IMR-90 (cell line): ENCODE measurements at regions not wholly inside any gene's neighbourhood (a gene's known extent, or its start where the extent isn't known, plus 50 kb on each side); places are given as distances from the start of the nearest gene placed in this dataset.

Source experiments
- CEBPB ChIP-seq: IDR thresholded peaks from 2 replicates; pipeline ENCODE4 v1.6.1; 2012; ENCODE audit warnings: low read depth, low read length, improper control_type of control experiment
- MAFK ChIP-seq: IDR thresholded peaks from 2 replicates; pipeline ENCODE4 v1.6.1; 2012; ENCODE audit warnings: low read depth, low read length, improper control_type of control experiment
- MAZ ChIP-seq: IDR thresholded peaks from 2 replicates; pipeline ENCODE4 v1.6.1; 2012; ENCODE audit warnings: low read depth, mild to moderate bottlenecking, low read length, improper control_type of control experiment, moderate library complexity, borderline replicate concordance
- MXI1 ChIP-seq: IDR thresholded peaks from 2 replicates; pipeline ENCODE4 v1.6.1; 2012; ENCODE audit warnings: low read depth, mild to moderate bottlenecking, low read length, moderate library complexity, borderline replicate concordance
- POLR2A ChIP-seq: IDR thresholded peaks from 2 replicates; pipeline ENCODE4 v1.6.1; 2012; ENCODE audit warnings: mild to moderate bottlenecking, low read depth, low read length
- RAD21 ChIP-seq: IDR thresholded peaks from 2 replicates; pipeline ENCODE4 v1.6.1; 2012; ENCODE audit warnings: low read length, improper control_type of control experiment
- RFX5 ChIP-seq: IDR thresholded peaks from 2 replicates; pipeline ENCODE4 v1.8.0; 2012; ENCODE audit warnings: low read depth, mild to moderate bottlenecking, low read length, moderate library complexity
- SMC3 ChIP-seq: fragments of 150-350 bp; IDR thresholded peaks from 2 replicates; pipeline ENCODE4 v1.6.1; 2016; ENCODE audit warnings: low read depth, mild to moderate bottlenecking, antibody characterized with exemption, low read length, moderate library complexity
- TF ChIP-seq, protein P1 (sequence below): conservative IDR thresholded peaks from 2 replicates; pipeline ENCODE4 v1.5.1; 2012; ENCODE audit warnings: mild to moderate bottlenecking, low read depth, low read length, improper control_type of control experiment
- TF ChIP-seq, protein P2 (sequence below): fragments of 150-350 bp; IDR thresholded peaks from 2 replicates; pipeline ENCODE4 v1.6.1; 2016; ENCODE audit warnings: low read depth, mild to moderate bottlenecking, low read length, moderate library complexity, borderline replicate concordance
- TF ChIP-seq, protein P3 (sequence below): fragments of 150-350 bp; IDR thresholded peaks from 2 replicates; pipeline ENCODE4 v1.6.1; 2017; ENCODE audit warnings: mild to moderate bottlenecking, antibody characterized with exemption, low read length, low read depth

DNA sequence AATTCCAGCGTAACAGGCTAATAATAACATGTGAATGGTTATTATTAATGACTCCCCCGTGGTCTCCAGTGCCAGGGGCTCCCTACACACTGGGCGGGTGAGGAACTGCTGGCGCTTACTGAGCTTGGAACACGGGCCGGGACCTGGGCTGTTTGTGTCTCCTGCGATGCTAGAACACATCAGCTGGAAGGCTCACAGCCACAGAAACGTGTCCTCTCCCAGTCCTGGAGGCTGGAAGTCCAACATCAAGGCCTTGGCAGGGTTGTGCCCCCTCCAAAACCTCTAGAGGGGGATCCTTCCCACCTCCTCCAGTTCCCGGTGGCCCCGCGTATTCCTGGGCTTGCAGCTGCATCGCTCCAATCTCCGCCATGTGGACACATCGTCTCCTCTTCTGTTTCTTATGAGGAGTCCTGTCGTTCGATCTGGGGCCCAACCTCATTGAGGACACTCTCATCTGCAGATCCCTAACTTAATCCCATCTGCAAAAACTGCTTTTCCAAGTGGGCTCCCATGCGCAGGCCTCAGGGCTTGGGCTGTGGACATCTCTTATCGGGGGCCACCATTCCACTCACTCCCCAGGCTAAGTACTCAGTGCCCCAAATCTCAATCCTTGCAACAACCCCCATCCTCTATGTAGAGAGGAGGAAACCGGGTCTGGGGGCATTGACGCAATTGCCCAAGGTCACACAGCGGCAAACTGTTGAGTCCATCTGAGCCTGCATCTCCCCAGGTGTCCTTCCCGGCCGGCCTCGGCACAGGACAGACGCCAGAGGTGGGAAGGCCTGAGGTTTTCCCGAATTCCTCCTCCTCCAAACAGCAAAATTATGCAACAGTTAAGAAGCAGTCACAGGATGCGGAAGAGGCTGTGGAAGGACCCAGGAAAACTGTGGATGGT lies 193.9 kb downstream of the IRF8 start:
- TF ChIP-seq, protein P1, sequence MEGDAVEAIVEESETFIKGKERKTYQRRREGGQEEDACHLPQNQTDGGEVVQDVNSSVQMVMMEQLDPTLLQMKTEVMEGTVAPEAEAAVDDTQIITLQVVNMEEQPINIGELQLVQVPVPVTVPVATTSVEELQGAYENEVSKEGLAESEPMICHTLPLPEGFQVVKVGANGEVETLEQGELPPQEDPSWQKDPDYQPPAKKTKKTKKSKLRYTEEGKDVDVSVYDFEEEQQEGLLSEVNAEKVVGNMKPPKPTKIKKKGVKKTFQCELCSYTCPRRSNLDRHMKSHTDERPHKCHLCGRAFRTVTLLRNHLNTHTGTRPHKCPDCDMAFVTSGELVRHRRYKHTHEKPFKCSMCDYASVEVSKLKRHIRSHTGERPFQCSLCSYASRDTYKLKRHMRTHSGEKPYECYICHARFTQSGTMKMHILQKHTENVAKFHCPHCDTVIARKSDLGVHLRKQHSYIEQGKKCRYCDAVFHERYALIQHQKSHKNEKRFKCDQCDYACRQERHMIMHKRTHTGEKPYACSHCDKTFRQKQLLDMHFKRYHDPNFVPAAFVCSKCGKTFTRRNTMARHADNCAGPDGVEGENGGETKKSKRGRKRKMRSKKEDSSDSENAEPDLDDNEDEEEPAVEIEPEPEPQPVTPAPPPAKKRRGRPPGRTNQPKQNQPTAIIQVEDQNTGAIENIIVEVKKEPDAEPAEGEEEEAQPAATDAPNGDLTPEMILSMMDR = no peak
- TF ChIP-seq MXI1 (no peak), MAFK (no peak), MAZ (no peak), CEBPB (no peak), RFX5 (no peak), POLR2A (no peak), SMC3 (no peak), RAD21 (no peak)
- TF ChIP-seq, protein P2, sequence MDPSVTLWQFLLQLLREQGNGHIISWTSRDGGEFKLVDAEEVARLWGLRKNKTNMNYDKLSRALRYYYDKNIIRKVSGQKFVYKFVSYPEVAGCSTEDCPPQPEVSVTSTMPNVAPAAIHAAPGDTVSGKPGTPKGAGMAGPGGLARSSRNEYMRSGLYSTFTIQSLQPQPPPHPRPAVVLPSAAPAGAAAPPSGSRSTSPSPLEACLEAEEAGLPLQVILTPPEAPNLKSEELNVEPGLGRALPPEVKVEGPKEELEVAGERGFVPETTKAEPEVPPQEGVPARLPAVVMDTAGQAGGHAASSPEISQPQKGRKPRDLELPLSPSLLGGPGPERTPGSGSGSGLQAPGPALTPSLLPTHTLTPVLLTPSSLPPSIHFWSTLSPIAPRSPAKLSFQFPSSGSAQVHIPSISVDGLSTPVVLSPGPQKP = no peak
- TF ChIP-seq, protein P3, sequence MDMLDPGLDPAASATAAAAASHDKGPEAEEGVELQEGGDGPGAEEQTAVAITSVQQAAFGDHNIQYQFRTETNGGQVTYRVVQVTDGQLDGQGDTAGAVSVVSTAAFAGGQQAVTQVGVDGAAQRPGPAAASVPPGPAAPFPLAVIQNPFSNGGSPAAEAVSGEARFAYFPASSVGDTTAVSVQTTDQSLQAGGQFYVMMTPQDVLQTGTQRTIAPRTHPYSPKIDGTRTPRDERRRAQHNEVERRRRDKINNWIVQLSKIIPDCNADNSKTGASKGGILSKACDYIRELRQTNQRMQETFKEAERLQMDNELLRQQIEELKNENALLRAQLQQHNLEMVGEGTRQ = no peak
